GM21576 (cell line): ENCODE measurements at regions not wholly inside any gene's neighbourhood (a gene's known extent, or its start where the extent isn't known, plus 50 kb on each side); places are given as distances from the start of the nearest gene placed in this dataset.
"Not testable (repeated sequence)": the region's sequence is repeated elsewhere in the genome, so short reads cannot be mapped to it uniquely, and the experiment has no call there.

Source experiments
- ATAC-seq: cut with Tn5 transposase; IDR thresholded peaks from one replicate; pipeline ENCODE4 v1.9.1; 2021; ENCODE audit warnings: mild to moderate bottlenecking, moderate library complexity; ENCODE audit not compliant: unreplicated experiment

DNA sequence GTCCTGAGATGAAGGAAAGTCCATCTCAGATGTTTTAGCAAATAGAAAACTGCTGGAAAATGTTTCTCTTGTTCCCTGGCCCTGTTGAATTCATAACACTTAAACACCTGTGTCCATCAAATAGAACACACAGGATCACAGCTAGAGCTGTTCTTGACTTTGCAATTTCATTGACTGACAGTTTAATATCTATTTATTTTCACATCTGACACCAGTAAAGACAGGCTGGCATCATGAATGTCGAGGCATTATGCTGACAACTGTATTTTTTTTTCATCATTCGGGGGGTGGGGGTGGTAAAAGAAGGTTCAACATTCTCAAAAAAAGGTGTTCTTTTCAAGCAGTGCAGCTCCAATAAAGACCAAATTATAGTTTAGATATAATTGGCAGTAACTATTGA is 591.2 kb upstream of the PTBP2 start:
- no peak for ATAC-seq

DNA sequence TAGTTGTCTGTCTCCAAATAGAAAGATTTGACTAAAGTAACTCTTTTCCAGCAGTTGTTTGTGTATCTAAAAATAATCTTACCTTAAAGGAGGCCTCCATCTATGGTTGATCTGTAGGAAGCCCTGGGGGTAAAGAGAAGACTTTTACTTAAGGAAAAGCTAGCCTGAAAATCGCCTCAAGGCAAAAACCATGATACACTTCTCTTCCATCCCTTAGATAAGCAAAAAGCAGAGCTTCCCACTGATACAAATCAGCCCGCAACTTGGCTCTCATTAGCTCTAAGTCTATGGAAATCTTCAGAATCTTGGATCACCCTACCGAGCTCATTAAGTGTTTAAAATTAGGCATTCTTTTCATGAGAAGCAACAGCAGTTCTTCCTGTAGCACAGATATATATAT is 576.9 kb upstream of the PTBP2 start:
- ATAC-seq, result no peak

DNA sequence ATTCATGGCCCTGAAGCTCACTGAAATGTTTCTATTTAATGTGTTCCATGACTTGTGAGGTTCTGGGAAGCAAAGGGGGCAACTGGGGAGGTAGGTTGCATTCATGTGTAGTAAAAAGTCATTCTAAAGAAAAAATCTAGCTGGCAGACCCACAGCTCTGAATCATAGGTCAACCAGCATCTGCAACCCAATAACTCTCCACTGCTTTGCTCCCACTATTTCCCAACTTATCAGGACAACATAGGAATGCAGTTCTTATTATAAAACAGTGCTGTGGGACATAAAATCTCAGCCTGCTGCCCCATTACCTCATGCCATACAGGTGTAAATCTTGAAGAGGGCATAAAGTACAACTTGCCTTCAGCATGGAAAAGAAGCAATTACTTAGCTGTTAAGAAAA is 576.1 kb upstream of the PTBP2 start:
- ATAC-seq, result no peak

DNA sequence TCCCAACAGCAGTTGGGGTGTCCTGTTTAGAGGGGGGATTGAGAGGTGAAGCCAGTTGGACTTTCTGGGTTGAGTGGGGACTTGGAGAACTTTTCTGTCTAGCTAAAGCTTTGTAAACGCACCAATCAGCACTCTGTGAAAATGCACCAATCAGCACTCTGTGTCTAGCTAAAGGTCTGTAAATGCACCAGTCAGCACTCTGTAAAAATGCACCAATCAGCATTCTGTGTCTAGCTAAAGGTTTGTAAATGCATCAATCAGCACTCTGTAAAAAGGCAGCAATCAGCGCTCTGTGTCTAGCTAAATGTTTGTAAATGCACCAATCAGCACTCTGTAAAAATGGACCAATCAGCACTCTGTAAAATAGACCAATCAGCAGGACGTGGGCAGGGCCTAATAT is 568.6 kb upstream of the PTBP2 start:
- not testable (repeated sequence) for ATAC-seq

DNA sequence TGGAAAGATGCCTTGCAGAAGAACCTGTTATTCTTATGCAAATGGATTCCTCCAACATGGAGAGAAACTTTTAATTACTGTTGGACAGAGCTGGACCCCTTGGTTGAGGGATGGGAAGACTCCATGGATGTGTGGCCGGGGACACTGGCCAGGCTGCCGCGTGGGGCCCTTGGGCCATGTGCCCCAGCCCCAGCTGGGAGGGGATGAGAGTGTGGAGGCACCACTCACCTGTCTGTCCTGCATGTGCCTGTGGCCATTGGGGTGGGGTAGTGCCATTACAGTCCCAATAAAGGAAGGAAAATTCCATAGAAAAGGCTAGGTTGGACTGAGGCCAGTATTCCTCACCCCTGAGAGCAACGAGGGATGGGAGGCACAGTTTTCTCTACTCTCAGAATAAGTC is 564.5 kb upstream of the PTBP2 start:
- ATAC-seq, result no peak

DNA sequence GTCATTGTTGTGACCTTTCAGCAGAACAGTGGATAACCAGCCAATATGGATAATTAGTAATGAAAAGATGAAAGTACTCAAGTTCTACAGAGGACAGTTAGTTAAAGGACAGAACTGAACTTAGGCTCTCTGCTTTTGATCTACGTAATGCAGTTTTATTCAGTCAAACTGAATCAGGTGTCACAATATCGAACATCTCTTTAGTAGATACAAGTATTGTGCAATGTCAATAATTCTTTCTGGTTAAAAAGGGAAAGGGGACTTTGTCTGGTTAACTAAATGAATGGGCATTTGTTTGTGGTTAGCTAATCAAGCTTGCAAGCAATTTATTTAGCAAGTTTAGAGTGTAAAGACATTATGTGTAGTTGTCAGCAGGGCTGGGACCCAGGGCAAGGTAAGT is 562.2 kb upstream of the PTBP2 start:
- ATAC-seq, result no peak

DNA sequence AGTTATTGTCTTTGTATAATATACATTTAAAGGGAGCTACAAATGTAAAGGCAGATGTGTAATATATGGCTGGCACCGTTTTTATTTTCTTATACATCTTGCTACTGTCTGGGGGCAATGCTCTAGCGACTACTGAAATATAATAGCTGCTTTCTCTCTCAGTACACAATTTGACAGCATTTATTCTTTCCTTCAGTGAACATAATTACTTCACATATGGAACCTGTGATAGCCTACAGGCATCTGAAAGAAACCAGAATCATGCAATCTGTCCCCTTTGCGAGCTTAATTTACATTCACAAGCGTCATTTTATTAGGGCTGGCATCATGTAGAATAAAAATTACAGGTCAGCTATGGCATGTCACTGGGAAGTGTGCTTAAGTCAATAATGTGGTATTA is 557.5 kb upstream of the PTBP2 start:
- no peak for ATAC-seq

DNA sequence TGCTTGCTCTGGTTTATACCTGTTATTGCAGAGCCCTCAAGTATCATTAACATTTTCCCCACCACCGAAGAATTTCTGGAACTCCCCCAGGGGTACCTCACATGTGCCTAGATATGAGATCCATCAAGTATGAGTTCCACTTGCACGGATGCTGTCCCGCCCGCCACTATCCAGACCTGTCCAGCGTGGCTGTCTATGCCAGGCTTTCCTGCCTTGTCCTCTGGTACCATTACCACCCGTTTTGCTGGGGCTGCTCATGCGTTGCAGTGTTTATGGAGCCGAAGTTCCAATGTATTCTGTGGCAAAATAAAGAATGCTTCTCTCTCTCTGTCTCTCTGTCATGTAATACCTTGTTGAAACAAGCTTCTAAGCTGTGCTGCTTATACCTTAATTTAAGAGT is 543.5 kb upstream of the PTBP2 start:
- ATAC-seq, result no peak

DNA sequence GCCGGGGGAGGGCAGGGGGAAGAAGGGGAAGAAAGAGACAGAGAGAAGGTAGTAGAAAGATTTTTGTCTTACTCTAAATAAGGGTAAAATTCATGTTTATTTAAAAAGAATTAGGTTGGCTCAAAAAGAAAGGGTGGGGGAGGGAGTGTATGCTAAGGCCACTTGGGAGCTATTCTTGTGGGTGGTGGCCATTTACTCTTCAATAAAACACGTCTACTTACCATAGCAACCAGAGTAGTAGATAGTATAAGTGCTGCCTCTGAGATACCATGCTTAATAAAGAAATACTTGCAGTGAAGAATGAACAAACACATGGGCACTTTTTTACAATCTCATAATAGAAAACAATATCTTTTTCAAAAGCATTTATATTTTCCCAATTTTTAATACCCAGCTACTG is 538.1 kb upstream of the PTBP2 start:
- ATAC-seq, result no peak

DNA sequence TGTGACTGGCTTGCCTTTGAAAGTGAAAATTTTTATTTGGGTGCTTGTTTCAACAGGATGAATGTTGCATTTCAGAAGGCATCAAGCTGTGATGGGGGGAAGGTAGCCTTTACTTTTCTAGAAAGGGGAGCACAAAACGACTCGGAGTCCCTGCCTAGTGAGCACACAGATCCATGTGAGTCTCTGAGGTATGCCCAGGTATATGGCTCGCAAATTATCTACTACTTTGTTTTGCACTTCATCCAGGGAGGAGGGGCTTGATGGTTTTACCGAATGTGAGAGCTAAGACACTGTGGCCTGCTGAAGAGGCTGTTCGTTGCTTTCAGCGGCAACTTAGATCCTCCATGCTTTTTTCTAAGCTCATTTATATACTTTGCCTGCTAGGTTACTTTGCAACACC is 537.7 kb upstream of the PTBP2 start:
- ATAC-seq, result no peak

DNA sequence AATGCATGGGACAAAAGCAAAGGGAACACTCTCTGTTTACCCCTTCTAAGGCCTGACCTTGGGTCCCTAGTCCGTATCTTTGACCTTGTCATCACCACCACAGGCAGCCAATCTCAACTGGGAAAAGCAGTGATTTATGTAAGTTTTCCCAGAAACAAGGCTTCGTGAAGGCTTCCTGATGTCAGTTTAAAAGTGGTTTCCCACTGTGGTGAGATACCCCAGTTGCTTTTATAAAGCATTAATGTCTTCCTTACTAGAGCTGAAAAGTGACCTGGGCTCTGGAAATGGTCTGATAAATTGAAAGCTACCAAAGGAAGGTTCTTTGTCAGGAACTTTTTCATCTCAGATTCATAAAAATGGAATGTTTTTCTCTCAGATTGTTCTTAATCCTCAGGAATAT is 536.4 kb upstream of the PTBP2 start:
- no peak for ATAC-seq

DNA sequence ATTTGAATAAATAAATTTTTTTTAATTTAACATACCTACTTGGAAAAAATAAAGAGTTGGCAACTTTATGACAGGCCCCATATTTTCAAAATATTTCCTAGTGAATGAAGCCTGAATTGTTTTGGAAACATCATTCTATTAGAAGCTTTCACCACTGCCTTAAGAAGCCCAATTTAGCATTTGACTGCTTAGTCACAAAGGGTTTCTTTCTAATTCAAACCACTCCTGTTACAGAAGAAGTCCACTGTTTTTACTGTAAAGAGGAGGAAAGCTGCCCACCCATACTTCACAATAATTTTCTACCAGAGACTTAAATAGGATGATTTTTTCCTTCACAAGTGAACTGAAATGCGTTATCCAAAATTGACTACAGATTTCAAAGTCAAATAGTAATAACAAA is 534.6 kb upstream of the PTBP2 start:
- no peak for ATAC-seq

DNA sequence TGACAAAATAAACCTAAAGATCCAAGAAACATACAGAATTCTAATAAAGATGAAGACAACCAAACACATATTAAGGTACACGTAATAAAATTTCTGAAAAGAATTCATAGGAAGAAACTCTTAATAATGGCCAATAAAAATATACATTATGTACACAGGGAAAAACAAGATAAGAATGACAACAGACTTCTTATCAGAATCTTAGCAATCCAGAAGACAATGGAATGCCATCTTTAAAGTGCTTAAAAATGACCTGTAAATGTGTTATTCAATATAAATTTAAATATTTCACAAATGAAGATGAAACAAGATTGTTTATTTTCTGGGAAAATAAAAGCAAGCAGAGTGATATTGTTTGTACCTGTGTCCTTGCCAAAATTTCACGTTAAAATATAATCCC is 530.4 kb upstream of the PTBP2 start:
- no peak for ATAC-seq

DNA sequence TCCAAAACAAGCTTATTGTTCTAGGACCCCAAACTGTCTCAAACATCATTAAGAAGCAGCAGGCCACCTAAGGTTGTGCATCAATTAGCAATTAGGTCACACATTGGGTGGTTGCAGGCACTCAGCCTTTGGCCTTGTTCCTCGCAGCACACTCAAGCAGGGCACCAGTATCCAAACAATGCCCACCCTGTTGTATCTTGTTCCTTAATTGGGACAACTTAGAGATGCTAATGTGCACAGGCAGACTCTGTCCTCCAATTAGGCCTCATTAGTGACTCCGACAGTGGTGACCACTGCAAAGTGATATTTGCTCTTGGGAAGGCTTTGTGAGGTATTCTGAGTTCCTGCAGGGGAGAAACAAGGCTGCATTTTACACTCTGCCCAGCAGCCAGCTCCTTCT is 515.1 kb upstream of the PTBP2 start:
- ATAC-seq, result no peak

DNA sequence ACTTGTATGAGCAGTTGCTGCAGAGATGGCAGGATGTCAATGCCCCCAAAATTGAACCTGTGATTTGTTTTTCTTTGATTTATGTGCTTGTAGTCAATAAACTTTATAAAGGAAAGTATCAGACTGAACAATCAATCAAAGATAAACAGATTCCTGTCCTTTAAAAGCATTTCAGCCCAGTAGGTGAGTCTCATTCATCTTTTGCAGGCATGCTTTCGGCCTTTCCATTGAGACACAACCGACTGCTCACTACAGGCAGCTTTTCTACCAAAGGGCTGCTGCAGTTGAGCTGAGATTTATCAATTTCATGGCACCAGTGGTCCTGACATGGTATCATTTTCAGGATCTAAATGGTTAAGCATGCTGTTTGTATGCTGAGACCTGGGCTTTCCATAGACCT is 513.6 kb upstream of the PTBP2 start:
- ATAC-seq, result no peak

DNA sequence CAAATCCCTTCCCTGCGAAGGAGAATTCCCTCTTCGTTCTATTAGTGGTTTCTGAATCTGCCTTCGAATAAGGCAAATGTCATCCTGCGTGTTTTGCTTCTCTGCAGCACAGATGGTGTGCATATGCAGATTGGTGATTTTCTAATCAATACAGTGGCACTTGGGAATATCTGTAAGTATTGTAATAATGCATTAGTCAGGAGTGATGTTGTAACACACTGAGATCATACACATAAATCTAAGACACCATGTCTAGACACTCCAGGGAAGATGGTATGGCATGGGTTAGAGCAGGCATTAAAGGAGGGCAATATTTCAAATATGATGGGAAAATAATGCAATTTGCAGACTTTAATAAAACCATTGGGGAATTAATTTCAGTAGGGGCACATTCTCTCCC is 513.2 kb upstream of the PTBP2 start:
- ATAC-seq, result no peak

DNA sequence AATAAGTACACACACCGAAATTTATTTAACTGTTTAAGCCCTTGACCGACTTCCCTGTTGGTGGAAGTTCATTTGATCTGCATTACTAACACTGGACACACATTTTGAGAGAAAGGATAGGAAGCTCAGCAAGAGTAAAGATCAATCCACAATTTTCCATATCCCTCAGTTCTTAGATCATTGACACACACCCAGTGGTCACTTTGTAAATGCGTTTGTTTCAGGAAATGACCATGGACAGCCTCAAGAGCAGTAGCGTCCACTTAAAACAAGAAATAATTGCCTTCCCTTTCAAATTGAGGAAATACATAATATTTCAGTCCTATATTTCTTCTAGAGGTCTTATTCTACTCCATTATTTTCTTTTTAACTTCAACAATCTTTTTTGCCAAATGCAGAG is 511.5 kb upstream of the PTBP2 start:
- ATAC-seq, result no peak

DNA sequence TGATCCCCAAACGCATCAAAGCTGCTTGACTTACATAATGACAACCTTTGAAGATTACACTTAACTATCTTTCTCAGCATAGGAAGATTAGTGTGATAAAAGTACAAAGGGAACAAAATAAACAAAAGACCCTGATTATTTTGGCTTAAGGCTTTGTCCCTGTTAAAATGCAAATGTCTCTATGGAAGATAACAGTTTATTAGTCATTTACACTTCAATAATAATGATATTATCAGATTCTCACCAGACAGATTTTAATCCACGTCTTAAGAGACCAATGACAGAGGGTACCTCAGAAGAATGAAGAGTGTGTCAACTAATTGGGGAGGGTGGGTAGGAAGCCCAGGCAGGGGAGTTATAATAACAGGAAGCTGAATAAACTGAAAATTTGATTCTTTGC is 510.4 kb upstream of the PTBP2 start:
- no peak for ATAC-seq

DNA sequence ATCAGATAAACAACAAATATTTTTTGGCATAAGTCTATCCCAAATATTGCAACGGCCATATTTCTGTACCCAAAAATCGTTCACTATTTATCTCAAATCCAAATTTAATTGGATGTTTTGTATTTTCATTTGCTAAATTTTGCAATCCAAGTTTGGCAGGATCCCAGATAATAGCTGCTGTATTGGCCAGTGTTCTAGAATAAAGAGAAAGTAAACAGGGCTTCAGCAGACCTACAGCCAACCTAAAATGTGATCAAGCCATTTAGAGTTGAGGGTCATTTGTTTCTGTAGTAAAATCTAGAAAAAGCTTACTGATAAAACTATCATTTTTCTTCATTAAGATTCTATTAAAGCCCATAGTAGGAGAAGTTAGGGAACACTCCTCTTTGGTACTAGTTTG is 506.6 kb upstream of the PTBP2 start:
- no peak for ATAC-seq

DNA sequence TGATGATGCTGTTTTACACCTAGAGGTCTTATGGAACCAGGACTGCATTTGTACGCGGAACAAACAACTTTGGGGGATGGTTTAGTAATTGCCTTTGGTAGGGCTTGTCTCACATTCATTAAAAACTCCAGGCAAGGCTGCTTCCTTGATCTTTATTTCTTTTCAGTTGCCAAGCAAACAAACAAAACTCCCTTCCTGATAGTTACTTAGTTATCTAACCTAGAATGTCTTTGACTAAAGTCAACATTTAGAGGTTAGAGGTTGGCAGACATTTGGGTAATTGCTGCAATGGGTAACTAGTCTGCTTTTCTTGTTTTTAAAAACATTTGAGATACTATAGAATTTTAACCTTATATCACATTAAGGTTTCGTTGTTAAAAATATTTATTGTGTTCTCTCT is 500.9 kb upstream of the PTBP2 start:
- ATAC-seq, result no peak

DNA sequence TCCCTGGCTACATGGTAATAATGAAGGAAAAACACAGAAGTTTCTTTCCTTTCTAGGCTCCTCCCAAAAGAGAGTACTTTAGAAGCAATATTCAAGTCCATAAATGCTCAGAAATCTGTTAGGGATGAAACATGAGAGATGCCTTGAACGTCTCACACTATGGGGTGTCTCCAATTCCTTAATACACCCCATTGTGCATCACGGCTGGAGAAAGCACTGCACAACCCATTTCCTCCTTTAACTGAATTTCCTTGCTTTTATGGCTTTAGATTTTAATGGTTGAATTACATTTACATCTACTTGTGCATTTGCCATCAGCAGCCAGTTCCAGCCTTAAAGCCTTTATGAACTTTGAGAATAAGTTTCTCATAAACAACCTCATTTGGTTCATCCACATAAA is 498.9 kb upstream of the PTBP2 start:
- no peak for ATAC-seq

DNA sequence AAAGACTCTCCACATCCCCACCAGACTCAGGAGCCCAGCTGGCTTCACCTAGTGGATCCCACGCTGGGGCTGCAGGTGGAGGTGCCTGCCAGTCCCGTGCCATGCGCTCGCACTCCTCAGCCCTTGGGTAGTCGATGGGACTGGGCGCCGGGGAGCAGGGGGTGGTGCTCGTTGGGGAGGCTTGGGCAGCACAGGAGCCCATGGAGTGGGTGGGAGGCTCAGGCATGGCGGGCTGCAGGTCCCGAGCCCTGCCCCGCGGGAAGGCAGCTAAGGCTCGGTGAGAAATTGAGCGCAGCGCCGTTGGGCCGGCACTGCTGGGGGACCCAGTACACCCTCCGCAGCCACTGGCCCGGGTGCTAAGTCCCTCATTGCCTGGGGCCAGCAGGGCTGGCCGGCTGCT is 497.4 kb upstream of the PTBP2 start:
- not testable (repeated sequence) for ATAC-seq

DNA sequence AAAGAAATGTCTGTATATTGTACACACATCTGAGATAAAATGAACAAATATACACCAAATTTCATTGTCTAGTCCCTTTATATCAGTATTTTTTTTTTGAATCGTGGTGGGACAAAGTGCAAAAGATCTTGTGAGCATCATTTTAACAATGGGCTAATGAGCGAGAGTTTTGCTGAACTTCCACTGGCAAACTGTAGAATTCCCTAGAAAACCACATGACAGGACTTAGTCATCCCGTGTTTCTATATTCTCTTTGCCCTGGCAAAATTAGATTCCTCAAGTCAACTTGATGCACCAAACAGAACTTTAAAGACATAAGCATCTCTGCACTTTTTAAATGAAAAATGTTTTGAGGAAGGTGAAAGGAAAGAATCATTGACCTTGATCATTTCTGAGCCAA is 488.2 kb upstream of the PTBP2 start:
- ATAC-seq, result no peak

DNA sequence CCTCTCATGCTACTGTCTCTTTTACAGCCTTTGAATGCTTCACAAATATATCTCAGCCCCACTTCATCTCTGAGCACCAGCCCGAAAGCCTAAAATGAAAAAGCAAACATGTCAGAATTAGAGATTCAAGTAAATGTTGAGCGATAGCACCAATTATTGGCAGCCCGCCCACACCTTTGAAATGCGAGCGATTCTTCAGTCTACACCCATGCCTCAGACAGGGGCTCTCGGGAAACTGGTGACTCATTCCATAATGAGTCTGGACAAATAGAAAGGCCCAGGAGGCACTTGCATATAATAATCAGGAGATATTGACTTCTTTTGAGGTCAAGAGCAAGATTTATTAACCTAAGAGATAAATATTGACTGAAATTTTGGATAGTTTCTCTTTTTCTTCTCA is 487.3 kb upstream of the PTBP2 start:
- no peak for ATAC-seq
